GM21786 (cell line): ENCODE measurements at regions not wholly inside any gene's neighbourhood (a gene's known extent, or its start where the extent isn't known, plus 50 kb on each side); places are given as distances from the start of the nearest gene placed in this dataset.
"Not testable (repeated sequence)": the region's sequence is repeated elsewhere in the genome, so short reads cannot be mapped to it uniquely, and the experiment has no call there.

Source experiments
- ATAC-seq: cut with Tn5 transposase; IDR thresholded peaks from one replicate; pipeline ENCODE4 v1.9.1; 2021; ENCODE audit not compliant: unreplicated experiment

DNA sequence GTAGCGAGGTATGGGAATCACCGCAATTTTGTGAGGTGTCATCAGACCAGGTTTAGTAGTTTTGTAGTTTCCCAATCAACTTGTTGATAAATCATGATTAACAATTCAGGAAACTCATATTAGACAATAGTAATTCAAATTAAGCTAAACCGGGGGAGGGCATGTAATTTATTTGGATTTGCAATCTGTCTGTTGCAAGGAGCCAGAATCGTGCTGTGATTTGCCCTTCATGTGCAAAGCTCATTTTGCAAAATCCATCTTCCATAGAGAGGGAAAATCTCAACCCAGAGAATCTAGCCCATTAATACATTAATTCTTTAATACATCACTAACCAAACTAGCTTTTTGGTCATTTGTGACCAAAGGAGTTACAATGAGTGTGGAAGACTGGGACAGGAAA lies 164.7 kb upstream of the TRPM3 start:
- no peak for ATAC-seq

DNA sequence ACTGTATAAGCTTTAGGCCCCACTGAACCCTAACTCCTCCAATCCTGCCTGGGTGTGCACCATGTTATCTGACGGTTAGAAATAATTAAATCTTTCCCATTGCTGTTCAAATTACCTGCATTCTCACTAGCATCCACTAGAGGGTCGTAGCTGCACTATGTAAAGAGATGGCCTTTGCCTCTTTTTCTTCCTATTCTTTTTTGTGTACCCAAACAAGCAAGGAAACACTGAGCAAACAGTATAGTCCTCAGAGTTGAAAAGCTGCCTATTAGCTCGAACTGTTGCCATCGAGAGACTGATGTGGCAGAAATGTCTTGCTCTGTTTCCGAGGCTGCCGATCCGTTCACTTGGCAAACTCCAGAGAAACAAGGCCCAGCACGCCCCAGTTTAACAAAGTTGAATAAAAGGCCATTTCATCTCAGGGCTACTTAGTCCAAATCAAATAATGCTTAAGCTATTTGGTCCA lies 163.8 kb upstream of the TRPM3 start:
- ATAC-seq: peak; percentile 86

DNA sequence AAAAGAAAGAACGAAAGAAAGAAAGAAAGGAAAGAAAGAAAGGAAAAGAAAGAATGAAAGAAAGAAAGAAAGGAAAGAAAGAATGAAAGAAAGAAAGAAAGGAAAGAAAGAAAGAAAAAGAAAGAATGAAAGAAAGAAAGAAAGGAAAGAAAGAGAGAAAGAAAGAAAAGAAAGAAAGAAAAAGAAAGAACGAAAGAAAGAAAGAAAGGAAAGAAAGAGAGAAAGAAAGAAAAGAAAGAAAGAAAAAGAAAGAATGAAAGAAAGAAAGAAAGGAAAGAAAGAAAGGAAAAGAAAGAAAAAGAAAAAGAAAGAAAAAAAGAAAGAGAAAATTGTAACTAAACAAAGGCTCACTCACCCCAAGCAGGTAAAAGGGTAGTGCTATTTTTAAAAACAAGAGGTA lies 160.7 kb upstream of the TRPM3 start:
- not testable (repeated sequence) for ATAC-seq

DNA sequence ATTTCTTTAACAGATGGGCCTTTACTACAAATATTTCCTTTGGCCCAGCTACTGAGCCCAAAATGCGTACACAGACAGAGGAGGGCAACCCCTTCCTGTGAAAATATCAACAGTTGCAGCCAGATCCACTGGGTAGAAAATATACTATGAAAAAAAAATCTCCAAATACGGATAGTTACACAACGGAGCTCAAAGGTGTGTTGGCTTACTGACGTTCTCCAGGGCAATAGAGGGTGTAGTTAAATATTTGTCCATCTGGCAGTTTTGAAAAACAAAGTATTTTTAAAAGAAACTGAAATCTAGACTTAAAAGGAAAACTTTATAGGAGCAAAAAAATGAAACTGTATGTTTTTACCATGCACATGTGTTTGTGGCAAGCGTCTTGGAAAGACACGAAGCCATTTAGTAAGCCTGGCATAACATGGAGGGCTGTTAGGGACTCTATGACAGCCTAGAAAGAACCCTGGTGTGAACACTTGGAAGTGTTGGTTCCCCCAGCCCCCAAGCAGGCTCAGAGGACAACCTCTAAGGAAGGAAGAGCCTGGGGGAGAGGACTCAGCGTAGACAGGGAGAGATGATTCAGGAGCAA lies 157.8 kb upstream of the TRPM3 start:
- ATAC-seq: no peak

DNA sequence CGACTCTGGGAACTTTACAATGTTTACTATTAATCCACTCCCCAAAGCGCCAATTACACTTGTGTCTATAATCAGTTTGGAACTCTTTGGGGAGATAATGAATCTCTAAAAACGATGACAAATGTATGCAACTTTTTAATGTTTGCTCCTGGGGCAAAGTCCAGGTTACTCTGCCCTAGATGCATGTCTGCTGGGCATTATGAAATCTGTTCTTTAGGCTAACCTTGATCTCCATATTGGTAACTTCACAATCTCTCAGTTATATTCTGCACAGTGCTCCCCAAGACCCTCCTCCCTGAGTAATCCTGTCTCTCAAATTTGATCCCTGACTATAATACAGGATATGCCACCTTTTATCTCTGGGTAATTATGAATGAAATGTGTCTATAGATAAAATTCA lies 152.2 kb upstream of the TRPM3 start:
- ATAC-seq: no peak

DNA sequence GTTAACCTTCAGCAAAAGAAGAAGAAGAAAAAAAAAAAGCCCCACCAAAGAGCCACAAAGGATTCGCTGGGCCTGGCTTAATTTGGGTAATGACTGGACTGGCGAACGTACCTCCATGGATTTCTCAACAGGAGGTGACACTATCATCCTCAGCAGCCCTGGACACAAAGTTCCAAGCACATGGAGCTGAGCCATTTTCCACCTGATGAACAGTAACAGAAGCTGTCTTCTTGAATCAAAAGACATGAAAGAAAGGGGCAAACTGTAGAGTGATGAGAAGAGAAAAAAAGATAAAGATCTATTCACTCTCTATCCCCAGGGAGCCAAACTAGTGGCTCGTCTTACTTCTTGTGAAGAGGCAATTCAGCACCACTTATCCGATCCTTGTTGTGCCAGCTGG lies 150.2 kb upstream of the TRPM3 start:
- no peak for ATAC-seq

DNA sequence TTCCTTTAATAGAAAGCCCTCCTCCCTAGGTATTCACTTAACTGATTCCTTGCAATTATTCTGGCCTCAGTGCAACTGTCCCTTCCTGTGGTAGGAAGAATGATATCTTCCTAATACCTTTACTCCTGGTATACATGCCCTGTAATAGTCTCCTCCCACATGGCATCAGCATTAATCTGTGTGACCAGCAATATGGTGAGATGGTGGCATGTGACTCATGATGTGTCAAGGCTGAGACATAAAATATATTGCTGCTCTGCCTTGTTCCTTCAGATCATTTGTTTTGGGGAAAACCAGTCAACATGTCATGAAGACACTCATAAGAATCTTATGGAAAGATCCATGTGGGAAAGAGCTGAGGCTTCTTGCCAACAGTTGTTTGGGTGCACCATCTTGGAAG lies 149.1 kb upstream of the TRPM3 start:
- ATAC-seq: no peak

DNA sequence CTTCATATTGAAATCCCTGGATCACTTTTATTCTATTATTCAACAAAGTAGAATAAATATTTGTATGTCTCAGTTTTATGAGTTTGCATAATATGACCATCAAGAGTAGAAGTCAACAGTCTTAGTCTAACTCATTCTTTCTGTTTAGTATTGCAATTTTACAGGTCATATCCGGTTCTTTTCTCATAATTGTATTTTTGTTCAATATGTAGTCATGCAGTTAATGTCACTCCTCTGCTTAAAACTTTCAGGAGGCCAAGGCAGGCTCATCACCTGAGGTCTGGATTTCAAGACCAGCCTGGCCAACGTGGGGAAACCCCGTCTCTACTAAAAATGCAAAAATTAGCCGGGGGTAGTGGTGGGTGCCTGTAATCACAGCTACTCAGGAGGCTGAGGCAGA lies 148.4 kb upstream of the TRPM3 start:
- no peak for ATAC-seq

DNA sequence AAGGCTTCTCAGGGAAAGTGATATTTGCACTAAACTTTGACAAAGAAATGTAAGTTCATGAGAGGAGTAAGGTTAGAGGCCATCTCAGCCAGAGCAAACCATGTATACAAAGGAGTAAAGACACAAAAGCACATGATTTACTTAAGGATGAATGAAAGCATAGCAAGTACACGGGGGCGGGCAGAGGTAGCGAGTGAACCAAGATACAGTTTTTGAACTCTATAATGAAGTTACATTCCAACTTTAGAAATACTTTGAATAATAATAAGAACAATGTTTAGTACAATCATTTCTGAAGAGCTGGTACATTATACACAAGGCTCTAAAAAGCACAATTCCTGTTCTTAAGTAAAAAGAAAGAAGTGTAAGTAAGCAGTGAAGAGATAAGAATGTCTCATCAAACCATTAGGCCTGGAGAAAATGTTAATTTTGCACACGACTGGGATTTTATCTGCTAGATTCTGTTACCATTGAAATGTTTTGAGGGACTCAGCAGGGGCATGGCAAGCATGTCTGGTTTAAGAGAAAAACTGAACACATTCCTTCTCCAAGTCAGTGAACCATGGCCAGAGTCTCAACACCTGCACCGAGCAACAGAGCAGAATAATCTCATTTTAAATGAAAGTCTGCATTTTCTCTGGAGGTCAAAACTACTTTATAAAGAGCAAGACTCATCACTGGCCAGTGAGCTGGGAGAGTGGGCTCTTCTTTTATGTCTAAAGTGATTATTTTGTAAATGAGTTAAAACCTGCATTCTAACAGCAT lies 147.6 kb upstream of the TRPM3 start:
- ATAC-seq: no peak

DNA sequence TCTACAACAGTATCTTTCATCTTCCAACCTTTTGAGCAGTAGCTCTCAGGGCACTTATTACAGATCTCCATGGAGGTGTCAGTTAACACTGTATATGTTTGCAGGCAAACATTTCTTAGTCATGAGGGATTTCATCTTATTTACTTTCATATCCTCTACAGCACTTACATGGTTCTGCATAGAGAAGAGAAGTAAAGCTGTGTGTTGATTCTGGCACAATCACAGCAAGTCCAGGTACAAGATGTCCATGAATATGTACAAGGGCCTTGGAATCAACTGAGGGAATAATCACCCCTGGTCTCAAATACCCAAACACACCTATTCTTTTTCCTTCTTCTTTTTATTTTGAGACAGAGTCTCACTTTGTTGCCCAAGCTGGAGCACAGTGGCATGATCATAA lies 142.0 kb upstream of the TRPM3 start:
- ATAC-seq: no peak

DNA sequence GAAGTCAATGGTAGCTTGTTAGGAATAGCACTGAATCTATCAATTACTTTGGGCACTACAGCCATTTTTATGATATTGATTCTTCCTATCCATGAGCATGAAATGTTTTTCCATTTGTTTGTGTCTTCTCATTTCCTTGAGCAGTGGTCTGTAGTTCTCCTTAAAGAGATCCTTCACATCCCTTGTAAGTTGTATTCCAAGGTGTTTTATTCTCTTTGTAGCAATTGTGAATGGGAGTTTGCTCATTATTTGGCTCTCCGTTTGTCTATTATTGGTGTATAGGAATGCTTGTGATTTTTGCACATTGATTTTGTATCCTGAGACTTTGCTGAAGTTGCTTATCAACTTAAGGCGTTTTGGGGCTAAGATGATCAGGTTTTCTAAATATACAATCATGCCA lies 139.0 kb upstream of the TRPM3 start:
- ATAC-seq: not testable (repeated sequence)

DNA sequence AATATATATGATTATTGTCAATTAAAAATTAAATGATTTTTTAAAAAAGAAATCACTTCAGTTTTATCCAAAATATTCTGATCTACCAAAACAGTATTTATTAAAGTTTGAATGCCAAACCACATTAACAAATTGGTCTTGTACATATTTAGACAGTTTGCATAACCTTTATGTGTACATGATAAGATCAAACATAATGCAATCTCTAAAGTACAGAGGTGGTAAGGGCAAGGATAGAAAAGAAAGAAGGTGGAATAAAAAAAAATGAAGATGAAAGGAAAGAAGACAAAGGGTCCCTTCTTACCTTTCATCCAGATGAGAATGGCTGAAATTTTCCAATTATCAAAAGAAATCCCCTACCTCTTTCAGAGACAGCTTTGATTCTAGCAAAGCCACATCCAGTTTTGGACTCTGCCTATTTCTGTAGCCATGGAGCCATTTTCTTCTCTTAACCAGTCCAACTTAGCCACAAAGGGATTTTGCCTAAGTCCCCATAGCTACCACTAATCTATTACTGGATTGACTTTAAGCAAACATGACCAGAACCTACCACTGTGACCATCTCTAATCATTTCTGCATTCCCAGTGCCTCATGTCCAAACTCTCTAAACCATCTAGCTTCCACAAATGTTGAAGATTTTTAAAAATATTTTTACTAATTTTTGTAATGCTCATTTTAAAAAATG lies 133.3 kb upstream of the TRPM3 start:
- ATAC-seq: no peak

DNA sequence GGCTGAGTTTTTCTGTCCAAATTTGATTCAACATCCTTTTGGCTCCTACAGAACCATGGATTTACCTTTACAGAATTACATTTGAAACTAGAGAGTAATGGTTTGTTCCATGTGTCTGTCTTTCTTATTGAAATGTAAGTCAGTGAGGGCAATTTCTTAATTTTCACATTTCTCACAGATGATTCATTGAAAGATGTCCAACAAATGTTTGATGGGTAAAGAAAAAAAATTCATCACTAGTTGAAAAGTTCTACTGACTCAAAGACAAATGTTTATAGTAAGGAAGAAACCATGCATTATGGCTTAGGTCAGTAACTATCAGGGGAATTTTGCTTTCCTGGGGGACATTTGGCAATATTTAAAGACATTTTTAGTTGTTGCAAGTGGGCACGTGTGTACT lies 131.6 kb upstream of the TRPM3 start:
- no peak for ATAC-seq

DNA sequence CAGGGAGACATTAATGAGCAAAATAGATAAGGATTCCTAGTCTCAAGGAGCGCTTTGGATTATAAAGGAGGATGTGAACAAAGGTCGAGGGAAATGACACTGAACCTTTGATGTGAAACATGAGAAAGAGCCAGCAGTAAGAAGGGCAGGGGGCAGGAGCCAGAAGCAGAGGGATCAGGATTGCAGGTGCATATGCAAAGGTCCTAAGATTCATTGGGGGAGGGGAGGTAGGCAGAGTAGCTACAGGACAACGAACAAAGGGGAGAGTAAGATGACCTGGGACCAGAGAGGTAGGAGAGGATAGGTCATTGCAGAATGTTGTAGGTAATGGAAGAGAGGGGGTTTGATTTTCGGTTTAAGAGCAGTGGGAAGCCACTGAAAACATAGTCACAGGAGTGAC lies 129.2 kb upstream of the TRPM3 start:
- no peak for ATAC-seq

DNA sequence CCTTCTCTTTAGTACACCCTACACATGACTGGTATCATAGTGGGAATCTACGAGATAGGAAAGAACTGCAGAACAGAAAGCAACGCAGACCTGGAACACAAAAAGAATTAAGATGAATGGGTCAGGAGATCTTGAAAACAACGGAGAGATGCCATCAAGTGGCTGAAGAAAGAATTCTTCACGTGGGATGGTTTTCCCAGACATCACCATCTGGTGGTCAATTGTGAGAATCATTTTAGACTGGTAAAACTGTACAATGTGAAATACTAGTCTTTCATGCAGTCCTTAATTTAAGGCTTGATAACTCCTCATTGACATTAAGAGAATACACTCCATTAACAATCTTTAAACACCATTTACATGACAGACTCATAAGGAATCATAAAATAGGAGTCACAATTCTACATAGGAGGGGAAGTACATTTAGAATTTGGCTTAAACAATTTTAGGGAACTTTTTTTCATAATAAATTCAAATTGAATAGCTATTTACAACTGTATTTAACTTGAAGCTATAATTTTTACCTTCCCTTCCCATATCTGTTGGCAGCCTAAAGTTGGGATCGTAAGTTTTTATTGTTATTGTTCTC lies 128.4 kb upstream of the TRPM3 start:
- peak; percentile 90 for ATAC-seq

DNA sequence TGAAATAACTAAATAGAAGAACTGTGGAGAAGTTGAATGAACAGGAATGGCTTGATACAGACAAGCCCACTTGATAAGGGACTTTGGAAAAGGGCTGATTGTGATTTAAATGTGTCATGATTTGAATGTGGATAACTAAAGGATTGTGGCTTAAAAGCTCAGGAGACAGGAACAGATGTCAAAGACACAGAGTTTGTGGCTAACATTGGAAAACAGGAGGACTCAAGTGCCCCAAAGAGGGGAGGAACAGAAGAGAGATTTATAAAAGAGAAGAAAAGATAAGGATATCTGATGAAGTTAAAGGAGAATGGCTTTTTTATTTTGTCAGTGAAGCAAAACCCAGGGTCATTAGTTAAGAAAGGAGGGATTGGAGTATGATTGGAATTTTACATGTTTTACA lies 124.2 kb upstream of the TRPM3 start:
- no peak for ATAC-seq

DNA sequence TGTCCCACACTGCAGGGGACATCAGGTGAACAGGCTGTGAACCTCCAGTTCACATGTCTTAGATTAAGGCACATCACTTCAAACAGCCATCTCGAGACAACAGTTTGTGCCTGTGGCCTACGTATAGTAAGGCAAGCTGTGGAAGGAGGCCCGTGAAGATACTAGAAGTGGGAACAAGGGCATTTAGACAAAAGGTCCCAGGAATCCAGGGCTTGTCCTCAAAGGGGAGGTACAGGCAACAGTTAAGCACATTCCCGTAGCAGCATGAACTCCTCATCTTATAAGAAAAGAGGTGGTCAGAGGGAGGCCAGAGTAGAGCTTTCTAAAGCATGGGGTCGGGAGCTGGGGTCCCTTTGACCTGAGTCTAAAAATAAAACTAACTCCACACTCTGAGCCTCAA lies 122.5 kb upstream of the TRPM3 start:
- no peak for ATAC-seq

DNA sequence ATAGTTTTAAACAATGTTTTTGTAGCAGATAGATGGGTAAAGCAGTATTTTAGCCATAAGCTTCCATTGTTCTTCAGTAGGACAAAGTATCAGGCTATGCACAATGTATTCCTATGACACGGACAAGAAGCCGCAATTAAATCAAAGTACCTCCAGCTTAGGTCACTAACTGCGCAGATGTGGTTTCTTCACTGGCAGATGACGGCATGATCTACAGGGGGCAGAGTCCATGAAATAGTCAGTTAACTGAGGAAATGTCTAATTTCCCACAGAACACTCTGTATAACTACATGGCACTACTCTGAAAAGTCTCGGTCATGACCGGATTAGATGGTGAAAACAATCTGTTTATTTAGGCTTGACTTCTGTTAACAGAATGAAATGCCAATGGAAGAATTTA lies 120.7 kb upstream of the TRPM3 start:
- no peak for ATAC-seq

DNA sequence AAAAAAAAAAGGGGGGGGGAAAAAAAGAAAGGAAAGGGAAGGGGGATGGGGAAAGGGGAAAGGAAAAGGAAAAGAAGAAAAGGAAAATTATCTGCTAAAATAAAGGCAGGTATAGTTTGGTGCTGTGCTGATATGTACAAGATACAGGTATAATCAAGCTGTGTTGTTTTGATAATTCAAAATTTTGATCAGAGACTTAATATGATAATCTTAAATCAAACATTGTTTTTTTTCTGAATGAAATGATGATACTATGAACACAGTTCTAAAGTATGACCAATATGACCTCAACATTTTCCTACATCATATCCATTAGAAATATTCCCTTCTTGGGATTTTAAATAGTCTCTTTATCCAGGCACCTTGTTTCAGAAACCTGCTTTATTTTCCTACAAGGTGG lies 115.6 kb upstream of the TRPM3 start:
- no peak for ATAC-seq

DNA sequence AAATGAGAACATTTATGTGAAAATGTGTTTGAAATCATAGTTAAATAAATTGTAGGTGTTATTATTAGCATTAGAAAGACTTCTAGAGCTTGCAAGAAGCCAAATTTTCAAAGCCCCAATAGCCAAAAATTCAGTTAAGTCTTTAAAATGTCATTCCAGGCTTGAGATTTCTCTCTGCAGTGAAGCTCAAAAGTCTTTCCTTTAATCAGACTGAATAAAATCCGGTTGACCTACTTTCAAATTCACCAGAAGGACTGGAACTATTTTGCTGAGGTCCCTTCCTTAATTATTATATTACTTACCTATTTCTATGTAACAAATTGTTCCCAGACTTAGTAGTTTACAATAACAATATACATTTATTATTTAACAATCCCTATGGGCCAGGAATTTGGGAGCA lies 112.2 kb upstream of the TRPM3 start:
- ATAC-seq: no peak

DNA sequence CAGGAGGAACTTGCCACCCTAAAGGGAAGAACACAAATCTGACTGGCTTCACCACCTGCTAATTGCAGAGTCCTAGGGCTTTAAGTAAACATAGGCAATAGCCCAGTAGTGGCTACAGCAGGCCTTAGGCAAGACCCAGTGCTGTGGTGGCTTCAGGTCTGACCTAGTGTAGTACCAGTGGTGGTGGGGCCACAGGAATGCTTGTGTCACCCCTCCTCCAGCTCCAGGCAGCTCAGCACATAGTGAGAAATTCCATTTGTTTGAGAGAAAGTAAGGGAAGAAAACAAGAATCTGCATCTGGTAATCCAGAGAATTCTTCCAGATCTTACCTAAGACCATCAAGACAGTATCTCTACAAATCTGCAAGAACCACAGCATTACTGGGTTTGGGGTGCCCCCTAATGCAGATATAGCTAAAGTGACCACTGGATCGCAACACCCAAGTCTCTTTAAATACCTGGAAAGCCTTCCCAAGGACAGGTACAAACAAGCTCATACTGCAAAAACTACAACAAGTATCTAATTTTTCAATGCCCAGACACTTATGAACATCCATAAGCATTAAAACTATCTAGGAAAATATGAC lies 102.6 kb upstream of the TRPM3 start:
- no peak for ATAC-seq

DNA sequence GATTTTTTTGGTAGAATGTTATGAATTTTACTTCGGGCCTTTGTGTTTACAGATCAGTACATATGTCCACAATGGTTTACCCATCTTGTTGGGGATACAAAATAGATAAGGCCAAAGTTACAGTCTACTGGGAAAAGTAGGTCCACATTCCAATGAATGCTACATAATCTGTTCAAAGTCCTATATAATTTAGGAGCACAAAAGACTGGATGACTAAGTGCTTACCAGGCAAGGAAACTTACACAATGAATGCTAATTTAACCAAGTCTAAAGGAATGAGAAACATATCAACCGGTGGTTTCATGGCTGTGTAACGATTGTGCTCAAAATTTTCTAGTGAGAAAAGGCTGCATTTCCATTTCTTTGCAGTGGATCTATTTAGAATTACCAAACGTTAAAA lies 97.4 kb upstream of the TRPM3 start:
- no peak for ATAC-seq
